Skeletal muscle satellite cell (primary cell): ENCODE measurements at regions not wholly inside any gene's neighbourhood (a gene's known extent, or its start where the extent isn't known, plus 50 kb on each side); places are given as distances from the start of the nearest gene placed in this dataset.

Source experiments
- H3K27me3 ChIP-seq: 2 replicates; pipeline ENCODE4 v1.7.0; 2013; ENCODE audit warnings: low read length; ENCODE audit not compliant: control insufficient read depth, insufficient read depth
- H3K36me3 ChIP-seq: 2 replicates; pipeline ENCODE4 v1.7.0; 2013; ENCODE audit warnings: mild to moderate bottlenecking, control low read depth, low read length; ENCODE audit not compliant: insufficient read depth
- H3K4me1 ChIP-seq: 2 replicates; pipeline ENCODE4 v1.7.0; 2013; ENCODE audit warnings: low read length; ENCODE audit not compliant: control insufficient read depth, insufficient read depth
- H3K4me2 ChIP-seq: 2 replicates; pipeline ENCODE4 v1.7.0; 2013; ENCODE audit warnings: mild to moderate bottlenecking, low read length
- H3K4me3 ChIP-seq: 2 replicates; pipeline ENCODE4 v1.7.0; 2013; ENCODE audit warnings: low read length
- H3K9ac ChIP-seq: 2 replicates; pipeline ENCODE4 v1.7.0; 2013; ENCODE audit warnings: mild to moderate bottlenecking, low read depth, low read length, moderate library complexity
- H3K9me3 ChIP-seq: replicated peaks from 2 replicates; pipeline ENCODE4 v1.7.0; 2013; ENCODE audit warnings: mild to moderate bottlenecking, control low read depth, low read length

GRCh38 chr1:112040891-112041740 is 51.6 kb upstream of the KCND3 start:
- H3K27me3 ChIP-seq: peaks cover 9% of the 10 kb centered on the region
- no peak overlapping the region for H3K4me3 ChIP-seq
- H3K4me2 ChIP-seq: no peak overlapping the region
- no peaks in the 10 kb centered on the region for H3K9me3 ChIP-seq
- H3K4me1 ChIP-seq: no peaks in the 10 kb centered on the region
- H3K9ac ChIP-seq: no peak overlapping the region
- no peaks in the 10 kb centered on the region for H3K36me3 ChIP-seq

DNA sequence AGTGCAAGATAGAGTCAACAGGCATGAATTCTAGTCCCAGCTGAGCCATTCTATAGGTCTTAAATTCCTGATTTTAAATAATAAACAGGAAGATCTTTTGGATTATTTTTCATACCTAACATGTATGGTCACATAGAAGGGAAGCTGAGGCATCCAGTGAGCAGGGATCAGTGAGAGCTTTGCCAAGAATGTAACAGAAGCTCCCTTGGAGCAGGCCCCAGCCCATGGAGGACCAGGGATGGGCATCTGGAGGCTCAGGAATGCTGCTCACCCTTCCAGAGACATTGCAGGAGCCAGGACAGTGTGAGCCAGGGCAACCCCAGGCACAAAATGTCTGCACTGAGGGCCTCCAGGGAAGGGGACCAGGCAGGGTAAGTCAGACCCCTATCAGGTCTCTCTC is 54.4 kb upstream of the KCND3 start:
- H3K36me3 ChIP-seq: no peaks in the 10 kb centered on the region
- H3K4me3 ChIP-seq: no peak overlapping the region
- peaks cover 9% of the 10 kb centered on the region for H3K27me3 ChIP-seq

DNA sequence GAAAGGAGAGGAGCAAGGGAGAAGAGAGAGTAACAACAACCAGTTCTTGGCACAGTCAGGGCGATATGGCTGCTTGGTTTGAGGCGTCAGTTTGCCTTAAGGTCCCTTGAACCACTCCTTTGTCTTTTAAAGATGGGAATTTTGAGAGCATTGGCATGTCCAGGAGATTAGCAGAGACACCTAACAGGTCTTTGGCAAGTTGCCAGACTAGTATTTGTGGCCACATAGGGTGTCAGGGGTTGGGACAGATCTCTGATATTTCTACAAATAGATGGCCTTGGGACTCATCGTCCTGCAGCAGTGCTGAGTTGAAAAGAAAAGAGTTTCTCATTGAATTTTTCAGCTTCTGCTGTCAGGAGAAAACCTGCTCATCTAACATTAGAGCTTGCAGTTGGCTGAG is 55.3 kb upstream of the KCND3 start:
- Histone ChIP-seq H3K4me1 (no peaks in the 10 kb centered on the region), H3K9me3 (no peaks in the 10 kb centered on the region), H3K36me3 (no peaks in the 10 kb centered on the region), H3K4me3 (no peak overlapping the region), H3K4me2 (no peak overlapping the region), H3K27me3 (peaks cover 9% of the 10 kb centered on the region), H3K9ac (no peak overlapping the region)

More for the DNA sequence above, 54.4 kb upstream of the KCND3 start:
- Histone ChIP-seq H3K9me3 (no peaks in the 10 kb centered on the region), H3K4me2 (no peak overlapping the region), H3K9ac (no peak overlapping the region), H3K4me1 (no peaks in the 10 kb centered on the region)

- Histone ChIP-seq H3K9me3 (no peaks in the 10 kb centered on the region), H3K27me3 (peaks cover 9% of the 10 kb centered on the region), H3K9ac (no peak overlapping the region), H3K4me2 (no peak overlapping the region), H3K4me1 (no peaks in the 10 kb centered on the region), H3K36me3 (no peaks in the 10 kb centered on the region), H3K4me3 (no peak overlapping the region)
These were observed 57.2 kb upstream of the KCND3 start for GRCh38 chr1:112046630-112047029.

- Histone ChIP-seq H3K9ac (no peak overlapping the region), H3K4me2 (no peak overlapping the region), H3K36me3 (no peaks in the 10 kb centered on the region), H3K4me3 (no peak overlapping the region), H3K4me1 (no peaks in the 10 kb centered on the region), H3K27me3 (peaks cover 4% of the 10 kb centered on the region), H3K9me3 (no peaks in the 10 kb centered on the region)
These were observed 59.0 kb upstream of the KCND3 start for GRCh38 chr1:112048421-112048820.

DNA sequence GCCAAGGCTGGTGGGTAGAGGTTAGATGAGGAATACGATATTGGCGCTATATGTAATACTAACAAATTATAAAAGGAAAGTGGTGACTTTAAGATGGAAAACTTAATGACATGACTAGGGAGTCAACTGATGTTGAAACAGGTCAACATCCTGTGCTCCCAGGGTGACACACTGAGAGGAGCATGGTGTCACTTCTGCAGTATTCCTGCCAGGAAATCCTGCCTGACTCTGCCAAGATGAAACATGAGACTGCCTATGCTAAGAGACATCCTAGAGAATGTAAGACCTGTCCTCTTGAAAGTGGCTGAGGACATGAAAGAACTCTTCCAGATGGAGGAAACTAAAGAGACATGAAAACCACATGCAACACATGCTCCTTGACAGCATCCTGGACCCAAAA is 65.0 kb upstream of the KCND3 start:
- Histone ChIP-seq H3K27me3 (no peaks in the 10 kb centered on the region), H3K9me3 (no peaks in the 10 kb centered on the region), H3K4me1 (no peaks in the 10 kb centered on the region), H3K4me2 (no peak overlapping the region), H3K4me3 (no peak overlapping the region), H3K36me3 (no peaks in the 10 kb centered on the region), H3K9ac (no peak overlapping the region)

DNA sequence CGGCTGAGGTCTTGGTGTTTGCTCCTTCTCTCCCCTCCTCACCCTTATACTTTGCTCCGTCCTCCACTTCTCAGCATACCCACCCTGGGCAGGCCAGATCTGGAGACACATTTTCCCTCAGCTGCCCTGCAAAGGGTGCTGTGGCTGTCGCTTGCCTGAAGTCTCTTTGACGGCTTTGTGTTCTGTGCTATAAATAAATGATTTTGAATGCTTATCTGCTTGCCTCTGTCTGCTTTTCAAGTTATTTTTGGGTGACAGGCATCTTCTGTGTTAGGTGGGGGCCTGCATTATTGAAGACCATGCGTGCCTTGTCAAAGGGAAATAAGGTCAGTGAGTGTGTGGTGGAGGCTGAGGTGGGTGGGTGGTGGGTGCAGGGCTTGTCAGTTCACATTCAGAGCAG is 66.9 kb upstream of the KCND3 start:
- H3K27me3 ChIP-seq: no peaks in the 10 kb centered on the region
- H3K9ac ChIP-seq: no peak overlapping the region
- no peak overlapping the region for H3K4me2 ChIP-seq
- no peak overlapping the region for H3K4me3 ChIP-seq
- no peaks in the 10 kb centered on the region for H3K9me3 ChIP-seq
- no peaks in the 10 kb centered on the region for H3K4me1 ChIP-seq
- H3K36me3 ChIP-seq: no peaks in the 10 kb centered on the region

- Histone ChIP-seq H3K27me3 (peaks cover 6% of the 10 kb centered on the region), H3K4me1 (no peaks in the 10 kb centered on the region), H3K9ac (no peak overlapping the region), H3K36me3 (no peaks in the 10 kb centered on the region), H3K4me3 (no peak overlapping the region), H3K4me2 (no peak overlapping the region), H3K9me3 (no peaks in the 10 kb centered on the region)
These were observed 68.3 kb upstream of the KCND3 start for GRCh38 chr1:112057736-112058135.

DNA sequence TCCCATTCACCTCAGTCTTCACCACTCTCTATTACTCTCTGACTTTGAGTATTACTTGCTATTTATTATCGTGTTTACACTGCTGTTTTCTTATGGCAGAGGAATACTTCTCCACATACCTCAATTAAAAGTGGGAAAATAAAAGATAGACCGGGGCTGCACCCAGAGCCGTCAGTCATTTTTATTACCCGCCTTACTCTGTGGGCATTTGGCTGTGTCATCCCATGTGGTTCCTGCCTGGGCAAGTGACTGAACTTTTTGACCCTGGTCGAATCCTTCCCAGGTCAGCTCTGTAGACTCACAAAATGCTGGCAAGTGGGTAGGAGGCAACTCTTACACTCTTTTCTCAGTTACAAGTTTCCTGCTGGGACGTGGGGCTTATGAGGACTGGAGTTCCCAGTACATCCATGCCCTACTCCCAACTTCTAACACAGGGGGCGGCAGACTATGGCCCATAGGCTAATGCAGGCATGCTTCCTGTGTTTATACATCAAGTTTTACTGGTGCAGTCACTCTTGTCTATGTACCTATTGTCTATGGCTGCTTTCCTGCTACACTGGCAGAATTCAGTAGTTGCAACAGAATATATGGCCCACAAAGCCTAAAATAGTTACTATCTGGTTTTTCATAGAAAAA is 69.5 kb upstream of the KCND3 start:
- peaks cover 11% of the 10 kb centered on the region for H3K27me3 ChIP-seq
- no peaks in the 10 kb centered on the region for H3K4me1 ChIP-seq
- H3K9me3 ChIP-seq: no peaks in the 10 kb centered on the region
- no peak overlapping the region for H3K4me2 ChIP-seq
- no peaks in the 10 kb centered on the region for H3K36me3 ChIP-seq
- H3K4me3 ChIP-seq: no peak overlapping the region
- H3K9ac ChIP-seq: no peak overlapping the region

GRCh38 chr1:112059679-112060078 is 70.2 kb upstream of the KCND3 start:
- no peak overlapping the region for H3K4me3 ChIP-seq
- no peak overlapping the region for H3K9ac ChIP-seq
- no peaks in the 10 kb centered on the region for H3K9me3 ChIP-seq
- H3K36me3 ChIP-seq: no peaks in the 10 kb centered on the region
- H3K27me3 ChIP-seq: peaks cover 18% of the 10 kb centered on the region
- no peak overlapping the region for H3K4me2 ChIP-seq
- H3K4me1 ChIP-seq: no peaks in the 10 kb centered on the region

GRCh38 chr1:112060261-112060660 is 70.8 kb upstream of the KCND3 start:
- no peaks in the 10 kb centered on the region for H3K36me3 ChIP-seq
- no peak overlapping the region for H3K4me3 ChIP-seq
- H3K9me3 ChIP-seq: no peaks in the 10 kb centered on the region
- H3K27me3 ChIP-seq: peaks cover 20% of the 10 kb centered on the region
- no peak overlapping the region for H3K4me2 ChIP-seq
- H3K4me1 ChIP-seq: no peaks in the 10 kb centered on the region
- no peak overlapping the region for H3K9ac ChIP-seq

DNA sequence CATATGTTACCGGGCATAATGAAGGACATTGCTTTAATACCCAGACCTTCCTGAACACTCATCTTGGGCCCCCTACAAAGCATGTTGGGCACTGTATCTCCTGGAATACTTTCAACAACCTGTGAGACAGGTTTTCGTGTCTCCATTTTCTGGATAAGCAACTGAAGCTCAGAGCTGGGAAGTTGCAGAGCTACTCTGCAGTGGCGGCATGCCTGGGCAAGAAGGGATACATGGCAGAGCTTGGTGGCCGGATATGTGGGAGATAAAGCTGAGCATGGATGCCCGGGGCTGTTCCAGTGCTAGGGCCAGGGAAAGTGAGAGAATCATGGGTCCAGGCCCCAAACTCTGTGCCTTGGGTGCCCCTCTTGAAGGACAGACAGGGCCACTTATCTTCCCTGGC is 71.6 kb upstream of the KCND3 start:
- peaks cover 26% of the 10 kb centered on the region for H3K27me3 ChIP-seq
- H3K9ac ChIP-seq: no peak overlapping the region
- H3K4me2 ChIP-seq: no peak overlapping the region
- H3K9me3 ChIP-seq: no peaks in the 10 kb centered on the region
- no peak overlapping the region for H3K4me3 ChIP-seq
- no peaks in the 10 kb centered on the region for H3K36me3 ChIP-seq
- no peaks in the 10 kb centered on the region for H3K4me1 ChIP-seq
